NCI-H2107 treated with DMSO at 0.1 percent for 48 hours (cell line): ENCODE measurements at regions not wholly inside any gene's neighbourhood (a gene's known extent, or its start where the extent isn't known, plus 50 kb on each side); places are given as distances from the start of the nearest gene placed in this dataset.

Experiments
- DNase-seq: peaks from one replicate; lab custom pipeline; 2025; ENCODE audit not compliant: unreplicated experiment; lab: John Stamatoyannopoulos, UW

- DNase-seq: no peak
Observed at GRCh38 chr14:73783107-73783727, 68.4 kb upstream of the PTGR2 start.

- no peak for DNase-seq
Observed at GRCh38 chr14:73782623-73783022, 68.4 kb upstream of the PNMA1 start.

- DNase-seq: no peak
Observed at GRCh38 chr14:73780896-73781295, 66.7 kb upstream of the PNMA1 start.

- DNase-seq: no peak
Observed at GRCh38 chr14:73780391-73780790, 66.2 kb upstream of the PNMA1 start.

- DNase-seq: no peak
Observed at GRCh38 chr14:73778736-73779135, 64.6 kb upstream of the PNMA1 start.

GRCh38 chr14:73777420-73777819, 63.2 kb upstream of the PNMA1 start:
- DNase-seq: peak; percentile 40

- DNase-seq: no peak
Observed at GRCh38 chr14:73776194-73776537, 62.0 kb upstream of the PNMA1 start.

- no peak for DNase-seq
Observed at GRCh38 chr14:73775339-73776193, 61.4 kb upstream of the PNMA1 start.

GRCh38 chr14:73774671-73775070, 60.5 kb upstream of the PNMA1 start:
- no peak for DNase-seq

- no peak for DNase-seq
Observed at GRCh38 chr14:73774241-73774570, 60.0 kb upstream of the PNMA1 start.

- no peak for DNase-seq
Observed at GRCh38 chr14:73773441-73774240, 59.5 kb upstream of the PNMA1 start.

GRCh38 chr14:73771848-73772638, 57.9 kb upstream of the PNMA1 start:
- peak; percentile 72 for DNase-seq

- DNase-seq: no peak
Observed at GRCh38 chr14:73770977-73771847, 57.0 kb upstream of the PNMA1 start.

- DNase-seq: no peak
Observed at GRCh38 chr14:73768107-73768506, 53.9 kb upstream of the PNMA1 start.

- no peak for DNase-seq
Observed at GRCh38 chr14:73764406-73765280, 50.5 kb upstream of the PNMA1 start.
